ENCODE measurements at regions not wholly inside any gene's neighbourhood (a gene's known extent, or its start where the extent isn't known, plus 50 kb on each side); places are given as distances from the start of the nearest gene placed in this dataset.

DNA sequence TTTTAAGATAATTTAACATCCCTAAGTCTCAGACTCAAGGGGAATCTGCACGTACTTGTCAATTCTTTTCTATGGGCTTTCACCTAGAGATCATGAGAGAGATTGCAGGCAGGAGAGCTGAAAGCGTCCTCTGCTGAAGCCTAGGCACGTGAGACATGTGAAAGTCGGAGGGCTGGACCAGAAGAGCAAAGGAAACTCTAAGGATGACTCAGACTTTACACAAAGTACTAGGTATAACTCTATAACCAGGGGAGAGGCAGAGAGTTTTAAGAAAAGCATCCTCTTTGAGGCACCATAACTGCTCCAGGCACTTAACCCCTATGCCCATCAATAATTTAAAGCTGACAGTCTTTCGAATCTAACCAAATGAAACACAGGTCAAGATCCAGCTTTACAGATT lies 436.6 kb downstream of the VGLL3 start:
- no peaks in the 10 kb centered on the region for H3K27me3 ChIP-seq (replicated peaks; ENCODE audit: insufficient read depth, low read length)
- DNase-seq = no peak
- H3K9ac ChIP-seq (ENCODE audit: low read length) = no peak overlapping the region
- no peak overlapping the region for H3K4me2 ChIP-seq (ENCODE audit: low read depth, low read length)
- no peak overlapping the region for H2AFZ ChIP-seq (ENCODE audit: low read length)
- H3K9me2 ChIP-seq (replicated peaks; ENCODE audit: insufficient read depth, low read length) = no peaks in the 10 kb centered on the region
- H4K20me1 ChIP-seq (ENCODE audit: insufficient read depth, low read length) = no peaks in the 10 kb centered on the region
- H3F3A ChIP-seq (ENCODE audit: insufficient read depth, low read length) = no peaks in the 10 kb centered on the region
- no peak for TF ChIP-seq CTCF (IDR thresholded peaks at IDR 0.05; ENCODE audit: low read length)
- no peak for TF ChIP-seq EZH2phosphoT487 (IDR thresholded peaks at IDR 0.05; ENCODE audit: low read length)
- TF ChIP-seq EZH2 (optimal IDR thresholded peaks at IDR 0.05; ENCODE audit: low read depth, low read length) = no peak
- H3K27ac ChIP-seq (ENCODE audit: low read length) = no peak overlapping the region
- no peak overlapping the region for H3K4me3 ChIP-seq (ENCODE audit: low read length)
- no peaks in the 10 kb centered on the region for H3K36me3 ChIP-seq (replicated peaks; ENCODE audit: insufficient read depth, low read length)
- no peaks in the 10 kb centered on the region for H3K79me2 ChIP-seq (ENCODE audit: low read length)
- H3K4me1 ChIP-seq (ENCODE audit: low read length) = no peaks in the 10 kb centered on the region
- no peaks in the 10 kb centered on the region for H3K9me3 ChIP-seq (replicated peaks; ENCODE audit: insufficient read depth, low read length)

- Histone ChIP-seq H3K79me2 (ENCODE audit: low read length) (no peaks in the 10 kb centered on the region), H3K9me3 (replicated peaks; ENCODE audit: insufficient read depth, low read length) (no peaks in the 10 kb centered on the region), H3K9me2 (replicated peaks; ENCODE audit: insufficient read depth, low read length) (no peaks in the 10 kb centered on the region), H3K4me1 (ENCODE audit: low read length) (no peaks in the 10 kb centered on the region), H3K27me3 (replicated peaks; ENCODE audit: insufficient read depth, low read length) (no peaks in the 10 kb centered on the region), H2AFZ (ENCODE audit: low read length) (no peak overlapping the region), H3K27ac (ENCODE audit: low read length) (no peak overlapping the region), H3K36me3 (replicated peaks; ENCODE audit: insufficient read depth, low read length) (no peaks in the 10 kb centered on the region), H3K4me3 (ENCODE audit: low read length) (no peak overlapping the region), H4K20me1 (ENCODE audit: insufficient read depth, low read length) (no peaks in the 10 kb centered on the region), H3K9ac (ENCODE audit: low read length) (no peak overlapping the region), H3F3A (ENCODE audit: insufficient read depth, low read length) (no peaks in the 10 kb centered on the region), H3K4me2 (ENCODE audit: low read depth, low read length) (no peak overlapping the region)
- no peak for TF ChIP-seq CTCF (IDR thresholded peaks at IDR 0.05; ENCODE audit: low read length)
- no peak for TF ChIP-seq EZH2phosphoT487 (IDR thresholded peaks at IDR 0.05; ENCODE audit: low read length)
- TF ChIP-seq EZH2 (optimal IDR thresholded peaks at IDR 0.05; ENCODE audit: low read depth, low read length) = no peak
- DNase-seq = no peak
These were observed 443.3 kb downstream of the VGLL3 start for GRCh38 chr3:86547692-86548091.

DNA sequence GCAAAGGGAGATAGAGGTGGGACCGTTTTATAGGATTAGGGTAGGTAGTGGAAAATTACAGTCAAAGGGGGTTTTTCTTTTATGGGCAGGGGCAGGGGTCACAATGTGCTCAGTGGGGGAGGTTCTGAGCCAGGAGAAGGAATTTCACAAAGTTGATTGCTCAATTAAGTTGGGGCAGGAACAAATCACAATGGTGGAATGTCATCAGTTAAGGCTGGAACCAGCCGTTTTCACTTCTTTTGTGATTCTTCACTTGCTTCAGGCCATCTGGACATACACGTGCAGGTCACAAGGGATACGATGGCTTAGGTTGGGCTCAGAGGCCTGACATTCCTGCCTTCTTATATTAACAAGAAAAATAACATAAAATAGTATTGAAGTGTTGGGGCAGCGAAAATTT lies 453.8 kb downstream of the VGLL3 start:
- no peak overlapping the region for H3K4me2 ChIP-seq (ENCODE audit: low read depth, low read length)
- no peak overlapping the region for H3K4me3 ChIP-seq (ENCODE audit: low read length)
- H3K9me2 ChIP-seq (replicated peaks; ENCODE audit: insufficient read depth, low read length) = no peaks in the 10 kb centered on the region
- no peak for DNase-seq
- H3K4me1 ChIP-seq (ENCODE audit: low read length) = no peaks in the 10 kb centered on the region
- H2AFZ ChIP-seq (ENCODE audit: low read length) = no peak overlapping the region
- no peaks in the 10 kb centered on the region for H3K27me3 ChIP-seq (replicated peaks; ENCODE audit: insufficient read depth, low read length)
- H3K36me3 ChIP-seq (replicated peaks; ENCODE audit: insufficient read depth, low read length) = no peaks in the 10 kb centered on the region
- H3K27ac ChIP-seq (ENCODE audit: low read length) = no peak overlapping the region
- H3K9me3 ChIP-seq (replicated peaks; ENCODE audit: insufficient read depth, low read length) = no peaks in the 10 kb centered on the region
- TF ChIP-seq CTCF (IDR thresholded peaks at IDR 0.05; ENCODE audit: low read length) = no peak
- no peak for TF ChIP-seq EZH2phosphoT487 (IDR thresholded peaks at IDR 0.05; ENCODE audit: low read length)
- TF ChIP-seq EZH2 (optimal IDR thresholded peaks at IDR 0.05; ENCODE audit: low read depth, low read length) = no peak
- no peaks in the 10 kb centered on the region for H4K20me1 ChIP-seq (ENCODE audit: insufficient read depth, low read length)
- no peaks in the 10 kb centered on the region for H3K79me2 ChIP-seq (ENCODE audit: low read length)
- no peak overlapping the region for H3K9ac ChIP-seq (ENCODE audit: low read length)
- no peaks in the 10 kb centered on the region for H3F3A ChIP-seq (ENCODE audit: insufficient read depth, low read length)
